Activated CD4-positive, alpha-beta T cell treated with anti-CD3 and anti-CD28 coated beads, Interleukin-2, amount 10 ng/mL, durations not matched to agents 24 days and 14 days (primary cell): ENCODE measurements at regions not wholly inside any gene's neighbourhood (a gene's known extent, or its start where the extent isn't known, plus 50 kb on each side); places are given as distances from the start of the nearest gene placed in this dataset.

ENCODE experiments used
- DNase-seq: peaks from one replicate; pipeline ENCODE4 v3.0.0; 2022
- H3K27ac Mint-ChIP-seq: one replicate; pipeline ENCODE4 v1.8.0; 2022; ENCODE audit warnings: mild to moderate bottlenecking, mixed read lengths
- H3K27me3 Mint-ChIP-seq: one replicate; pipeline ENCODE4 v1.8.0; 2022; ENCODE audit warnings: mixed read lengths
- H3K36me3 Mint-ChIP-seq: one replicate; pipeline ENCODE4 v1.8.0; 2022; ENCODE audit warnings: low read depth, mild to moderate bottlenecking, mixed read lengths
- H3K4me1 Mint-ChIP-seq: one replicate; pipeline ENCODE4 v1.8.0; 2021; ENCODE audit warnings: mixed read lengths
- H3K4me3 Mint-ChIP-seq: one replicate; pipeline ENCODE4 v1.8.0; 2022; ENCODE audit warnings: mild to moderate bottlenecking, moderate library complexity, mixed read lengths
- H3K9me3 Mint-ChIP-seq: one replicate; pipeline ENCODE4 v1.8.0; 2021; ENCODE audit warnings: mixed read lengths
- intact Hi-C: fragments of 100-400 bp; cut with micrococcal nuclease; formaldehyde crosslinking; loops from one replicate; pipeline ENCODE4 v1.15.1; 2023

DNA sequence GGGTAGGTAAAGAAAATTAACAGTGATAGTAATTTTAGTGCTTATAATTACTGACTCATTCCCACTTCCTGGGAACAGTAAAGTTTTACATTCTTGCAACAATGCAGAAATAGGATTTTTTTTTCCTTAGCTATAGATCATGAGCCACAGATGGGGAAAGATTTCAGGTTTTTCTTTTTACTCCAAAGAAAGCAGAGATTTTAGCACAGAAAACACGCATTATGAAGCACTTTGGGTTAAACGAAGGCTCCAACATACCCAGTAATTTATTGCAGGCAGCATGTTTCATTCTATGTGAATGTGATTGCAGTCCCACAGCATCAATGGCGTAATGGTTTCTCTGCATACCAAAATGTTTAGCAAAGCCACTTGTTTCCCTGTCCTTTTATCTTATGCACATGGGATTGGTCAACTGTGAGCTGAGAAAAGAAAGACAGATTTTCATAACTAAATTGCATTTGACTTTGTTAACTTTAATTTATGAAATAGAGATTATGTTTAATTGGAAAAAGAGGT lies 124.6 kb upstream of the E2F7 start:
- H3K27ac Mint-ChIP-seq = no peak overlapping the region

DNA sequence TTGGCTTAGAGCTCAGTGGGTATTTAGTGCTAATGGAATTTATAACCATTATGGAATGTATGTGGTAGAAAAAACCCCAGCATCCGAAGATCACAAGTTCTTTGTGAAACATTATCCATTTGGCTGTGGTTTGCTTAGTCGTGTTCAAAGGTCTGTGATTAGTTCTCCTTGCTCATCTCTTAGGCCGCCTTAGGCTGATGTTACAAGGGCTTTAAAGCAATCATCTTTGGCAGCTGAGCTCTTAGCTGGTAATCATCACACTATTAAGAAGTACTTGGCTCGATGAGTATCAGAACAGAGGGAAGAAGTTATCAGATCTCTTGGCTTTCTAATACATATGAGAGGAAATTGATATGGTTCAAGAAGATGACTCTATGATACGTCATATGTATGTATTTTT lies 124.1 kb upstream of the E2F7 start:
- Mint-ChIP-seq H3K9me3 (no peaks in the 10 kb centered on the region), H3K27me3 (no peaks in the 10 kb centered on the region), H3K4me3 (no peak overlapping the region), H3K36me3 (no peaks in the 10 kb centered on the region), H3K4me1 (no peaks in the 10 kb centered on the region), H3K27ac (no peak overlapping the region)
- intact Hi-C loops = no loop called here
- no peak for DNase-seq

More for the DNA sequence above, 124.6 kb upstream of the E2F7 start:
- Mint-ChIP-seq H3K4me3 (no peak overlapping the region), H3K4me1 (no peaks in the 10 kb centered on the region), H3K36me3 (no peaks in the 10 kb centered on the region), H3K9me3 (no peaks in the 10 kb centered on the region), H3K27me3 (no peaks in the 10 kb centered on the region)
- no peak for DNase-seq
- intact Hi-C loops = no loop called here

DNA sequence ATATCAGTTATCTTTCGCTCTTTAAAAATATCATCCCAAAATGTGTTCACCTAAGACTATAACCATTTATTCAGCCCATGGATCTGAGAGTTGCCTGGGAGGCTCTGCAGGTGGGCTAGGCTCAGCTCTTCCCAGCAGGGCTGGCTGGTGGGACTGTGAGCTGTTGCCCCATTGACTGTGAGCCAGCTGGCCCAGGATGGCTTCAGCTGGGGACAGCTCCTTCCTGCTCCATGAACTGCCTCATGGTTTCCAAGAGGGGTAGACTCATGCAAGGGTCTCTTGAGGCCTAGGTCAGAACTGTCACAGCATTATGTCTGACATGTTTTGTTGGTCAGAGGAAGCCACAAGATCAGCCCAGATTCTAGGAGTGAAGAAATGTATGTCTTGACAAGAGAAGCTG lies 114.1 kb upstream of the E2F7 start:
- no peaks in the 10 kb centered on the region for H3K9me3 Mint-ChIP-seq
- H3K36me3 Mint-ChIP-seq = no peaks in the 10 kb centered on the region
- H3K4me1 Mint-ChIP-seq = no peaks in the 10 kb centered on the region
- no peaks in the 10 kb centered on the region for H3K27me3 Mint-ChIP-seq
- no peak overlapping the region for H3K27ac Mint-ChIP-seq
- DNase-seq = no peak
- intact Hi-C loops = no loop called here
- H3K4me3 Mint-ChIP-seq = no peak overlapping the region

DNA sequence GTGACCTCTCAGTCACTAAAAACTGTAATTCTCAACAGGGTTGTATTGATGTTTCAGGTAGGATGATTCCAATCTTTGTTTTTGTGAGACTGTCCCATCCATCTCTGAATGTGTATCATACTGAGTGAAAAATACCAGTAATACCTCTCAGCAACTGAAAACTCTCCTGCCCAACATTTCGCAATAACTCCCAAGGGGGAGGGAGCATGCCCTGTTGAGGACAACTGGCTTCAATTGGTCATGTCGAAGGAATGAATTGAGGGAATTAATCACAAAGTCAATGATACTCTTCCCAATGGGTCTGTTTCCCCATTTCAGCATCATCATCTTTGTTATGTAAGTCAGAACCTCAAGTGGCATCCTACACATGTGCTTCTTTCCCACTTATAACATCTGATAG lies 102.4 kb upstream of the E2F7 start:
- Mint-ChIP-seq H3K27ac (no peak overlapping the region), H3K9me3 (no peaks in the 10 kb centered on the region), H3K27me3 (no peaks in the 10 kb centered on the region), H3K4me3 (no peak overlapping the region), H3K4me1 (no peaks in the 10 kb centered on the region), H3K36me3 (no peaks in the 10 kb centered on the region)
- intact Hi-C loops = no loop called here
- DNase-seq = no peak

DNA sequence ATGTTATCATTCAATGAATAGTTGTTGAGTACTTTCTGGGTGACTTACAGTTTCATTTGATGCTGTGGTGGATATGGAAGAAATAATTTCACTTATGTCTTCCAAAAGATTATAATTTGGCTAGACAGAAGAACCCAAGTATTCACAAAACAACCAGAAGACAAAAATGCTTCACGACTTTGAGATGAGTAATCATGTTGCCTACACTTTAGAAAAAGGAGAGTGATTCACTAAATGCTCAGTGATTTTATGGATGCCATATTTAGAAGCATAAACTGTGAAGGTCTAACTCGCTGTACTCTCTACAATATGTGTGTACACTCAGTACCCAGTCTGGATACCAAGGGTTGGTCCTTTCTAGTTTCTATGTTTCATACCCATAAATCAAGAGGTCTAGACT lies 101.3 kb upstream of the E2F7 start:
- Mint-ChIP-seq H3K27ac (no peak overlapping the region), H3K4me3 (no peak overlapping the region), H3K36me3 (no peaks in the 10 kb centered on the region), H3K4me1 (no peaks in the 10 kb centered on the region), H3K9me3 (no peaks in the 10 kb centered on the region), H3K27me3 (no peaks in the 10 kb centered on the region)
- intact Hi-C loops = no loop called here
- DNase-seq = no peak

DNA sequence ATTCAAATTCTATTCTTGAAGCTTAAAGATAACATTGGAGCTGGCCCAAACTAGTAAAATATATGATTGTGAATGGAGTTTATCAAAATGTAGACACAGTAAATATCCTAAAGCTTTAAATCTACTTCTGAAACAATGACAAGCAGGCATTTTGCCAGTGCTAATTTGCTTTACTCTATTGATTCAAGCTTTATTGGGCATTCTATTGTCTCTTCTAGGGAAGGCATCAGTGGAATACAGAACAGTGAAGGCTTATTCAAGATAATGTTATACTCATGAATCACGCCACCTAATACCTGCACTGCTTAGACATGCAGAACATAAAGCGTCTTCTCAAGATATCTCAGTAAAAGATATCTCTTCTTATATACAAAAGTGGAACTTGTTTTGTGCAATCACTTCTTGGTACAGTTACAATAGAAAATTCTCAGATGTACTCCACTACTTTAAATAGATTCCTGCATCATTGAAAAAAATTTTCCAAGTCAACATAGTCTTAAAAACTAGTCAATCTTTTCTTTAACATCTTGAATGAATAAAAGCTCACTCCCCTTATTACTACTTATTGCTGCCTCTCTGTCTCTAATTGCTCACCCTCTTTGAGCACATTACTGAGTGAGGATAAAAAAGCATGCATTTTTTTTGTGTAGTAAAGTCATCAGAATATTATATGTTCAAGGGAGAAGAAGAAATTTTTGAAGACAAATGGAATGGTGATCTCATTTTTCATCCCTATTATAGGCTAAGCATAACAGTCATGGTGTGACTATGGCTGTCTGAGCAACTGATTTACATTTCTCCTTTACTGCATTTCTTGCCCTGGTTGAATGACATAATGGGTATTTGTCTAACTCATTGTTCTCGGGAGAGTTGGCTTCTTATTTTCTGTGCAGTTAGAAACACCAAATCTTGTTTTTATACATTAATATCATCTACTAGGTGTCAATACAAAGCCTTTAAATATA lies 98.0 kb upstream of the E2F7 start:
- Mint-ChIP-seq H3K4me1 (no peaks in the 10 kb centered on the region), H3K27ac (no peak overlapping the region), H3K36me3 (no peaks in the 10 kb centered on the region), H3K4me3 (no peak overlapping the region), H3K9me3 (no peaks in the 10 kb centered on the region), H3K27me3 (no peaks in the 10 kb centered on the region)
- DNase-seq = no peak
- intact Hi-C loops = no loop called here

DNA sequence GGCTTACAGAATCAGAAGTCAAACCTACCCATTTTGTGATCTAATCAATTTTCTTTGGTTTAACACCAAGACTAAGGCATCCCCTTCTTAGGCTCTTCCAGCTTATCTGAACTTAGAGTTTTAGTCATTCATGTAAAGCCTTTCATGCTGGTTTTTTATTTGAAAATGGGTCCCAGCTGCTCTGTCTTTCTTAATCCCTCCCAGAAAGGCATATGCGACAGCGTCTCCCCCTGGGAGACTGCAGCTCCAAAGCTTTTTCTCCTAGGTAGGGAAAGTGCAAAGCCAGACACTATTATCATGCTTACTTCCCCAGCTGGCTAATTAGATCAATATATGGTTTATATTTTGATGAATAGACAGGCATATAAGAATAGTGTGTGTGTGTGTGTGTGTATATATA lies 96.6 kb upstream of the E2F7 start:
- Mint-ChIP-seq H3K4me3 (no peak overlapping the region), H3K4me1 (no peaks in the 10 kb centered on the region), H3K27me3 (no peaks in the 10 kb centered on the region), H3K9me3 (no peaks in the 10 kb centered on the region), H3K36me3 (no peaks in the 10 kb centered on the region), H3K27ac (no peak overlapping the region)
- intact Hi-C loops = no loop called here
- DNase-seq = no peak

DNA sequence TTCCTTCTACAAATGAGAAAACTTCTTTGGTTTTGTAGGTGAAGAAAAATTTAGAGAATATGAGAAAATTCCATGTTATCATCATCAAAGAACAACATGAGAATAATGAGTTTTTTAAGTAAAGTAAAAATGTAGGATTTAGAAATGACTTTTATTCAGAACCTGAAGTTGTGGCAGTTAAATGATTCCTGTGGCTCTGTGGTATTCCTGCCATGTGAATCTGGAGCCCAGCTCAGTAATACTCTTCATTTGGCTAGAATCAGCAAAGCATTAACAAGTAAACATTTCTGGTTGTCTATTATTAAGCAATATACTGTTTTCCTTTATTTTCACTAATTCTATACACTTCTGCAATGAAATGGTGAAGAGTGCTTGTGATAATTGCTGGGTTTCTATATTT lies 95.6 kb upstream of the E2F7 start:
- no peak for DNase-seq
- H3K36me3 Mint-ChIP-seq = no peaks in the 10 kb centered on the region
- H3K27ac Mint-ChIP-seq = no peak overlapping the region
- no peaks in the 10 kb centered on the region for H3K27me3 Mint-ChIP-seq
- no peaks in the 10 kb centered on the region for H3K4me1 Mint-ChIP-seq
- H3K4me3 Mint-ChIP-seq = no peak overlapping the region
- no peaks in the 10 kb centered on the region for H3K9me3 Mint-ChIP-seq
- intact Hi-C loops = no loop called here

DNA sequence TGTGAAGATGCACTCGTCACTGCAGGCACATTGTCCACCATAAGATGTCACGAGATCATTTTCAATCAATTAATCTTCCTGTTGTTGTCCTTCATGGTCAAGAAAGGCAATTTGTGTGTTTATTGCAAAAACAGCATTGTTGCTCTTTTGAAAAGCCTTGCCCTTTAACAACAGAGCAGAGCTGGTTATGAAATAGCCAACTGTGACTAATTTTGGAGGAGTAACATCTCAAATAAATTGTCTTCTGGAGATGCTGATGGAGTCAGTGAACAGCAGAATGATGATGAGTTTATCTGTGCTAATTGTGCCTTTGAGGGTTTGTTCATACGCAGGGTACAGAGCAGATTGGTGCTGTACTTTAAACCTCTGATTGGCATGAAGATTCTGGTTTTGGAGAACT lies 88.3 kb upstream of the E2F7 start:
- Mint-ChIP-seq H3K36me3 (no peaks in the 10 kb centered on the region), H3K4me3 (no peak overlapping the region), H3K9me3 (no peaks in the 10 kb centered on the region), H3K4me1 (no peaks in the 10 kb centered on the region), H3K27me3 (no peaks in the 10 kb centered on the region), H3K27ac (no peak overlapping the region)
- intact Hi-C loops = no loop called here
- no peak for DNase-seq

DNA sequence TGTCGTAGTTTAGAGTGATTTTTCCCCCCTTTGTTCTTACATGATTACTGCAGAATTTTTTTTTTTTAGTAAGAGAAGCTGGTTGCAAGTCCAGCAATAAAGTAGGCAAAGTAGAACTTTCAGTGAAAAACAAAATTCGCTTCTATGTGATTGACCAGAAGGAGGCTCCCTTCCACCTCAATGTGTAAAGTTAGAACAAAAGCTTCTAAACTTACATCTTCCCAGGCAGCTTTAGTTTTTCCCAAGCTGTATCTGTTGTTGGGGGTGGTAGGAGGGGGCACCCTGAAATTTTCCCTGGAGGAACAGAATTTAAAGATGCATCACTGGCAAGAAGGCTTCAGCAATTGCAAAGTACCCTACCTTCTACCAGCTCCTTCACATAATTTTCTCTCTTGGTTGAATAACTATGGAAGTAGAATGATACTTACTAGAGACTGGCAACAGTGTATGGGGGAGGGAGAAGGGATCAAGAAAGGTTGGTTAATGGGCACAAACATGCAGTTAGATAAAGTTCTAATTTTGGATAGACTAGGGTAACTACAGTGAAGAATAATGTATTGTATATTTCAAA lies 87.3 kb upstream of the E2F7 start:
- H3K9me3 Mint-ChIP-seq = no peaks in the 10 kb centered on the region
- H3K27me3 Mint-ChIP-seq = no peaks in the 10 kb centered on the region
- H3K27ac Mint-ChIP-seq = no peak overlapping the region
- no peak overlapping the region for H3K4me3 Mint-ChIP-seq
- DNase-seq = no peak
- no peaks in the 10 kb centered on the region for H3K36me3 Mint-ChIP-seq
- intact Hi-C loops = no loop called here
- no peaks in the 10 kb centered on the region for H3K4me1 Mint-ChIP-seq

DNA sequence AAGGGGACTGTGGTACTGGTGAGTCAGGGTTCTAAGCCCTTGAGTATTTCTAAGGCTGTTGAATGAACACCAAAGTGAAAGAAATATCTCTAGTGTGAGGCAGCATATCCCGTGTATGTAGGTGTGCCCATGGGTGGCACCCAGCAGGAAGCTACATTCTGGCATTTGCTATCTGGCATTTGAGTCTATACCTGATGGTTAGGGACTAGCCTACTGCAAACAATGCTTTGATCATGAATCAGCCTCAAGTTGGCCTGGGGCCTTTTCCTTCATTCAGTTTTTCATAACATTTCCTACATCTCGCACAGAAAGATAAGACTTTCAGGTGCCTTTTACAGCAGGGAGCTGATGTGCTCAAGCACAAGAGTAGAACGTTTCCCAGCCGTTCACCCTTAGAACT lies 85.7 kb upstream of the E2F7 start:
- intact Hi-C loops = no loop called here
- H3K27me3 Mint-ChIP-seq = no peaks in the 10 kb centered on the region
- H3K36me3 Mint-ChIP-seq = no peaks in the 10 kb centered on the region
- no peak overlapping the region for H3K4me3 Mint-ChIP-seq
- no peaks in the 10 kb centered on the region for H3K9me3 Mint-ChIP-seq
- H3K27ac Mint-ChIP-seq = no peak overlapping the region
- no peaks in the 10 kb centered on the region for H3K4me1 Mint-ChIP-seq
- DNase-seq = no peak

DNA sequence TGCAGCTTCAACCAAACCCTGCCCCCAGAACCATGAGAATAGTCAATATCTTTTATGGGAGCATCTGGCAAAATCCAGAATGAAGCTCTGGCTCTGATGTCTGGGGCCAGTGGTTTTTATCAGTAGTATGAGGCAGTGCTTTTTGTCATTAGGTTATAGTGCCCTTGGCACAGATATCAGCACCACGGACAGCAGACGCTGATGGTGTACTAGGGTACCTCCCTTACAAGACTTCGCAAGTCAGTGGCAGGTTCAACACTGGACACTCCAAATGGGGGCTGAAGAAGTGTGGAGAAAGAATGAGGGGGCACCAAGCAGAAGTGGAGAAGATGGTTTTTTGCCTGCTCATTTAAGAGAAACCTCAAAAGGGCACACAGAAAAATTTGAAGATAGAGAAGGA lies 68.2 kb upstream of the E2F7 start:
- intact Hi-C loops = no loop called here
- H3K27ac Mint-ChIP-seq = no peak overlapping the region
- no peaks in the 10 kb centered on the region for H3K27me3 Mint-ChIP-seq
- no peak overlapping the region for H3K4me3 Mint-ChIP-seq
- DNase-seq = peak; percentile 71
- H3K9me3 Mint-ChIP-seq = peaks cover 7% of the 10 kb centered on the region
- H3K36me3 Mint-ChIP-seq = no peaks in the 10 kb centered on the region
- H3K4me1 Mint-ChIP-seq = no peaks in the 10 kb centered on the region

DNA sequence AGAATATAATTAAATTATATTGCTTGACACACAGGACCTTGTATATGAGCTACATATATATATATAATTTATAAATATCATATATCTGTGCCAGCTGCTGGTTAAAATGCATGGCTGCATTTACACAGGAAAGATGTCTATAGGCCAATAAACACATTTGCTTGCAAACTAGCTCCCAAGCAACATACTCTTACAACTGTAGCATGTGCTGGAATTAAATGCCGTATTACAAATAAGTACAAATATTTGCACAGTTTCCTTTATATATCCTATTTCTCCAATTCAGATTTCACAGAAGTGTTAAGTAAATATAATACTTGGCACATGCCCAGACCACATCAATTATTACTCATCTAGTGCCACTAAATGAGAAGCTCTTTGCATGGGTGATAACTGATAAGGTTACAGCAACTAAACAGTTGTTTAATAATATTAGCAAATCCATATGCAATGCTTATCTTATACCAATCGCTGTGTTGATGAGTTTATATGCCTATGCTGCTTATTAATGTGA lies 66.7 kb upstream of the E2F7 start:
- H3K27ac Mint-ChIP-seq = no peak overlapping the region
- no peaks in the 10 kb centered on the region for H3K27me3 Mint-ChIP-seq
- intact Hi-C loops = no loop called here
- DNase-seq = no peak
- H3K9me3 Mint-ChIP-seq = peaks cover 7% of the 10 kb centered on the region
- H3K4me1 Mint-ChIP-seq = no peaks in the 10 kb centered on the region
- H3K36me3 Mint-ChIP-seq = no peaks in the 10 kb centered on the region
- H3K4me3 Mint-ChIP-seq = no peak overlapping the region

DNA sequence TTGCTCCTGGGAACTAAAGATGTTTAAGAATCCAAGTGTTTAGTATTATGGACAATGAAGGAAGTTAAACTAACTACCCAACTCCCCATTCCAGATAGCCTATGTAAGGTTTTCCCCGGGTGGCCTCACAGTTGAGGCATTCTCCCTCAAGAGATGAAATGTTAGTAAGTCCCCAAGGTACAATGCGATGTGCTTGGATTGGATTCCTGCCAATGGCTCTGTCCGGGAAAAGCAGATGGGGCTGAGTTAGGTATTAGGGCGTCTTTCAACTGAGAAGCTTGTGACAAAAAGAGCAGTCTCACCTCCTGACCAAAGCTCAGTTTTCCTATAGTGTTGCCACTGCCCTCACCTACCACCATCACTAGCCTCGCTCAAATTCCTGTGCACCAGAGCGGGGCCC lies 64.8 kb upstream of the E2F7 start:
- intact Hi-C loops = no loop called here
- no peaks in the 10 kb centered on the region for H3K36me3 Mint-ChIP-seq

More for the DNA sequence above, 64.8 kb upstream of the E2F7 start:
- Mint-ChIP-seq H3K4me3 (no peak overlapping the region), H3K27me3 (no peaks in the 10 kb centered on the region), H3K27ac (no peak overlapping the region), H3K9me3 (peaks cover 7% of the 10 kb centered on the region), H3K4me1 (no peaks in the 10 kb centered on the region)
- no peak for DNase-seq
